ENCODE measurements at regions not wholly inside any gene's neighbourhood (a gene's known extent, or its start where the extent isn't known, plus 50 kb on each side); places are given as distances from the start of the nearest gene placed in this dataset.

DNA sequence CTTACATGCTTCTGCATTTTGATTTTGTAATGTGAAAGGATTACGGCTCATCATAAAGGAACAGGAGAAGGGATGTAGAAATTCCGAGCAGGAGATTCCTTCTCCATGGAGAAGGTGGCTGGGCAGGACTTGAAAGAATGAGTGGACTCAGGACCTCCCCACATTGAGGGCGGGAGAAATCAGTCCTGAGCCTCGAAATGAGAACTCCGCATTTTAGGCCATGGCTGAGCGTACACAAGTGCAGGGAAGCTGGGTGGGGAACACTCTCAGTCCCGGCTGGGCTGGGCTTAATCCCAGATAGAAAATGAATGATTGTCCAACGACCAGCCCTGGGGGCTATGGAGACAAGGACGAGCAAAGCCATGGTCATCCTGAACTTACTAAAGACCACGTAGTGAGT, 402.3 kb upstream of the POU3F1 start:
- Histone ChIP-seq H3K27me3 (ENCODE audit: low read depth, low read length) (no peaks in the 10 kb centered on the region), H3K4me1 (ENCODE audit: control insufficient read depth in 1 of 2, insufficient read depth in 2 of 2, low read length in 2 of 2) (no peaks in the 10 kb centered on the region), H3K9me3 (ENCODE audit: control insufficient read depth in 1 of 2, low read length in 2 of 2) (no peaks in the 10 kb centered on the region), H3K27ac (ENCODE audit: low read length) (no peak overlapping the region), H3K36me3 (ENCODE audit: control insufficient read depth in 1 of 2, insufficient read depth in 2 of 2, low read length in 2 of 2) (no peaks in the 10 kb centered on the region), H3K4me3 (ENCODE audit: low read depth in 1 of 2, low read length in 2 of 2) (no peak overlapping the region)

DNA sequence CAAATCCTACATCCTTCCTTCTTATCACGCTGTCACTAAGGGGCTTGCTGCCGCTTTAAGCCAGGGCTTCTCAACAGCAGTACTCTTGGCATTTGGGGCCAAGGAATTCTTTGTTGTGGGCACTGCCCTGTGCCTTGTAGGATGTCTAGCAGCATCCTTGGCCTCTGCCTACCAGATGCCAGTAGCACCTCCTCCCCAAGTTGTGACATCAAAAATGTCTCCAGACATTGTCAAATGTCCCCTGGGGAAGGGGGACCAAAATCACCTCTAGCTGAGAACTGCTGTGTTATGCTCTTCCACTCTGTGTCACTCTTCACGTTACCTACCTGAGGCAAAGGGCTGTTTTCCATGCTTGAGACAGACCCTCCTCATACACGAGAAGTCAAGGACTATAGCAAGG, 400.3 kb upstream of the POU3F1 start:
- H3K36me3 ChIP-seq (ENCODE audit: control insufficient read depth in 1 of 2, insufficient read depth in 2 of 2, low read length in 2 of 2), result no peaks in the 10 kb centered on the region
- H3K4me3 ChIP-seq (ENCODE audit: low read depth in 1 of 2, low read length in 2 of 2), result no peak overlapping the region
- no peaks in the 10 kb centered on the region for H3K4me1 ChIP-seq (ENCODE audit: control insufficient read depth in 1 of 2, insufficient read depth in 2 of 2, low read length in 2 of 2)
- no peaks in the 10 kb centered on the region for H3K27me3 ChIP-seq (ENCODE audit: low read depth, low read length)
- no peaks in the 10 kb centered on the region for H3K9me3 ChIP-seq (ENCODE audit: control insufficient read depth in 1 of 2, low read length in 2 of 2)
- H3K27ac ChIP-seq (ENCODE audit: low read length), result no peak overlapping the region

DNA sequence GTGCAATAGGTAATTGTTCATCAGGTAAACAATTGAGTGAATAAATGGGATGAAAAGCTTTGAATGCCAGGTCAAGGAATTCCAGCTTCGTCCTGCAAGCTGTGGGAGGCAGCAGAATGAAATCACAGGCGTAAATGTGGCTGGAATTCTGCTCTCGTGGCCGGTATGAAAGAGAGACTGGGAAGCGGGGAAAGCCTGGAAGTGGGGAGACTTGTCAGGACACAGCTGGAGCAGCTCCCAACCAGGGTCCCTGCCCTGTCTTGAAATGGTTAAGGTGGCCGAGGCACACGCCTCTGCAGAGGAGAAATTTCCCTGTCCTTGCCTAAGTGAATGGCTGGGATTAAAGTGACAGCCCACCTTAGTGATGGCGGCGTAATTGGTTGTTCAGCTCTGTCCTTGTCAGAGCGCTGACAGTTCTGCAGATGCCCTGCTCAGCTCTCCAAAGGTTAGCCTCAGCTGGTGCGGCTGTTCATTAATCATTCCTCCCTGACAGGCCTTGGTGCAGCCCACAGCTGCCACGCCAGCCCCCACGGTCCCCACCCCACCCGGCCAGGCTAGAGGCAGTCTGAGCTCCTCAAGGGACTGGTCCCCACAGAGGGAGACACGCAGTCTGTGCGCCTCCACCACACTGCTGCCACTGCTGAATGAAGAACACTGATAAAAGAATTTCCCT, 398.3 kb upstream of the POU3F1 start:
- Histone ChIP-seq H3K4me1 (ENCODE audit: control insufficient read depth in 1 of 2, insufficient read depth in 2 of 2, low read length in 2 of 2) (no peaks in the 10 kb centered on the region), H3K9me3 (ENCODE audit: control insufficient read depth in 1 of 2, low read length in 2 of 2) (peaks cover 0 to 8% of the 10 kb centered on the region in 2 donors), H3K27me3 (ENCODE audit: low read depth, low read length) (no peaks in the 10 kb centered on the region), H3K36me3 (ENCODE audit: control insufficient read depth in 1 of 2, insufficient read depth in 2 of 2, low read length in 2 of 2) (no peaks in the 10 kb centered on the region), H3K27ac (ENCODE audit: low read length) (no peak overlapping the region), H3K4me3 (ENCODE audit: low read depth in 1 of 2, low read length in 2 of 2) (no peak overlapping the region)

DNA sequence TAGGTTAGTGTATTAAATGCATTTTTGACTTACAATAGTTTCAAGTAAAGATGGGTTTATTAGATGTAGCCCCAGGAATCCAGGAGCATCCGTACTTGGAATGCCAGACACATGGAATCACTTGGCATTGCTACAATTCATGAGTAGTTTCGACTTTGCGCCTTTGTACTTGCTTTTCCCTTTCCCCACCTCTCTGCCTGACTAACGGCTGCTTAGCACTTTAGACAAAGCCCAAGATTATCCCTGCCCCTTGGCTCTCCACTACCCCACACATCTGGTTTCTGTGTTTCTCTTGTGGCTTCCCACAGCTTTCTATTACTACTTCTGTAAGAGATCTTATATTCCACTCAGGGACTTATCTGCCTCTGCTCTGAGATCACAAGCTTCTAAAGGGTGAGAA, 397.7 kb upstream of the POU3F1 start:
- no peak overlapping the region for H3K27ac ChIP-seq (ENCODE audit: low read length)
- H3K27me3 ChIP-seq (ENCODE audit: low read depth, low read length), result no peaks in the 10 kb centered on the region
- H3K36me3 ChIP-seq (ENCODE audit: control insufficient read depth in 1 of 2, insufficient read depth in 2 of 2, low read length in 2 of 2), result no peaks in the 10 kb centered on the region
- H3K9me3 ChIP-seq (ENCODE audit: control insufficient read depth in 1 of 2, low read length in 2 of 2), result peaks cover 0 to 8% of the 10 kb centered on the region in 2 donors
- H3K4me3 ChIP-seq (ENCODE audit: low read depth in 1 of 2, low read length in 2 of 2), result no peak overlapping the region
- no peaks in the 10 kb centered on the region for H3K4me1 ChIP-seq (ENCODE audit: control insufficient read depth in 1 of 2, insufficient read depth in 2 of 2, low read length in 2 of 2)

DNA sequence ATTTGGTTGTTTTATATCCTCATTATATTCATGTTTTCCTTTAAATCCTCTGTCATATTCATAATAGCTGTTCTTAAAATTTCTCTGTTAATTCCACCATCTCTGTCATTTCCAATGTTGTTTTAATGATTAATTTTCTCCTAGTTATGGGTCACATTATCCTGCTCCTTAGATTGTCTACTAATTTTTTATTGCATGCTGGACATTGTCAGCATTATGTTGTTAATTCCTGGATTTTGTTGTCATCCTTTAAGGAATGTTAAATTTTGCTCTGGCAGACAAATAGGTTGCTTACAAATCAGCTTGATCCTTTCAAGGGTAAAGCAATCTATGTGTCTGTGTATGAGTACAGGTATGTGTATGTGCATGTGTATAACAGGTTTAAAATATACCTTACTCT, 393.8 kb upstream of the POU3F1 start:
- H3K27me3 ChIP-seq (ENCODE audit: low read depth, low read length), result no peaks in the 10 kb centered on the region
- H3K9me3 ChIP-seq (ENCODE audit: control insufficient read depth in 1 of 2, low read length in 2 of 2), result peaks cover 0 to 8% of the 10 kb centered on the region in 2 donors
- H3K36me3 ChIP-seq (ENCODE audit: control insufficient read depth in 1 of 2, insufficient read depth in 2 of 2, low read length in 2 of 2), result no peaks in the 10 kb centered on the region
- H3K4me3 ChIP-seq (ENCODE audit: low read depth in 1 of 2, low read length in 2 of 2), result no peak overlapping the region
- H3K27ac ChIP-seq (ENCODE audit: low read length), result no peak overlapping the region
- H3K4me1 ChIP-seq (ENCODE audit: control insufficient read depth in 1 of 2, insufficient read depth in 2 of 2, low read length in 2 of 2), result no peaks in the 10 kb centered on the region

DNA sequence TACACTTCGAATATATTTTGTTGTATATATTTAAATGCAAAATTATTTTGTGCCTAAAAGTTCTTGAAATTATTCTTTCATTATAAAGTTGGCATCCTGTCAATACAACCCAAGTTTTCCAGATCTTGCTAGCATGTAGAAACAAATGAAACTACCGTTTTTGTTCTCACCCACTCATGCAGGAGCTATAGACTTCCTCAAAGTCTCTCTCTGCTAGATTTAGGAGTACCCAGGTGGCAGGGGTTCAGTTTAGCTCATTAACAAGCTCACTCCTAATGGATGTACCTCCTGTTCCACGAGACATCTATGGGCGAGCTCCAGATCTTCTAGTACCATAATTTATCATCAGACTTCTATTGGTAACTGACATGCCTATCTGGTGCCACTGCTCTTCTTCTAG, 390.2 kb upstream of the POU3F1 start:
- Histone ChIP-seq H3K4me3 (ENCODE audit: low read depth in 1 of 2, low read length in 2 of 2) (no peak overlapping the region), H3K9me3 (ENCODE audit: control insufficient read depth in 1 of 2, low read length in 2 of 2) (peaks cover 0 to 8% of the 10 kb centered on the region in 2 donors), H3K4me1 (ENCODE audit: control insufficient read depth in 1 of 2, insufficient read depth in 2 of 2, low read length in 2 of 2) (no peaks in the 10 kb centered on the region), H3K36me3 (ENCODE audit: control insufficient read depth in 1 of 2, insufficient read depth in 2 of 2, low read length in 2 of 2) (no peaks in the 10 kb centered on the region), H3K27me3 (ENCODE audit: low read depth, low read length) (no peaks in the 10 kb centered on the region), H3K27ac (ENCODE audit: low read length) (no peak overlapping the region)

DNA sequence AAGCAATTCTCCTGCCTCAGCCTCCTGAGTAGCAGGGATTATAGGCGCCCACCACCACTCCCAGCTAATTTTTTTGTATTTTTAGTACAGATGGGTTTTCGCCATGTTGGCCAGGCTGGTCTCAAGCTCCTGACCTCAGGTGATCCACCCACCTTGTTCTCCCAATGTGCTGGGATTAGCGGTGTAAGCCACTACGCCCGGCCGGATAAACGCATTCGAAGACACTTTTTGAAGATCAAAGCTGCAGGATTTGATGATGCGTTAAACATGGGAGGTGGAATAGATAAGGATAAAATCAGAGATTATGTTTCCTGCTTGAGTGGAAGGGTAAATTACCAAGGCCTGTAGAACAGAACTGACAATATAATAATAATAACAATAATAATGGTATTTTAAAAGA, 389.4 kb upstream of the POU3F1 start:
- H3K9me3 ChIP-seq (ENCODE audit: control insufficient read depth in 1 of 2, low read length in 2 of 2), result peaks cover 0 to 4% of the 10 kb centered on the region in 2 donors
- H3K4me3 ChIP-seq (ENCODE audit: low read depth in 1 of 2, low read length in 2 of 2), result no peak overlapping the region
- H3K27ac ChIP-seq (ENCODE audit: low read length), result no peak overlapping the region
- H3K4me1 ChIP-seq (ENCODE audit: control insufficient read depth in 1 of 2, insufficient read depth in 2 of 2, low read length in 2 of 2), result no peaks in the 10 kb centered on the region
- H3K36me3 ChIP-seq (ENCODE audit: control insufficient read depth in 1 of 2, insufficient read depth in 2 of 2, low read length in 2 of 2), result no peaks in the 10 kb centered on the region
- H3K27me3 ChIP-seq (ENCODE audit: low read depth, low read length), result no peaks in the 10 kb centered on the region

DNA sequence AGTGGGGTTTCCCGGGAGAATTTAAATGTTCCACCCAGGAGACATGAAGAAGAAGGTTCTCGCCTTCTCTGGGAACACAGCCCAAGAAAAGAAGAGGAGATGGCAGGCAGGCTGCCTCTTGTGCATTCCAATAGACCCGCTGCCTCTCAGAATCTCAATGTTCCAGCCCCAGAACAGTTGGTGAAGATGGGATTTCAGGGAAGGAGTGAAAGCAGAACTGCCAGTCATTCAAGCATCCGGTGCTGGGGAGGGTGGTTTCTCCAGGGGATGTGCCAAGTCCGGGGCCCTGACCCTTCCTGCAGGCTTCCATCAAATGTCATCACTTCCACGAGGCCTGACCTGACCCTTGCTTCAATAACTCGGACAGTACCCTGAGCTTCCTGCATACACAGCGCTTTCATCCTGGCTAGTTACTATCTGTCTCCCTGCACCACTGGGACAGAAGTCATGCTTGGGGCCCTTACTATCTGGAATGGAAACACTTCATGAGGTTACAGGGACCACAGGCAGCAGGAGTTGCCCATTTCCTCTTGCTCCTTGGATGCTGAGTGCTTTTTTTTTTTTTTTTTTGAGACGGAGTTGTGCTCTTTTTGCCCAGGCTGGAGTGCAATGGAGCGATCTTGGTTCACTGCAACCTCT, 386.6 kb upstream of the POU3F1 start:
- no peaks in the 10 kb centered on the region for H3K36me3 ChIP-seq (ENCODE audit: control insufficient read depth in 1 of 2, insufficient read depth in 2 of 2, low read length in 2 of 2)
- no peaks in the 10 kb centered on the region for H3K27me3 ChIP-seq (ENCODE audit: low read depth, low read length)
- H3K9me3 ChIP-seq (ENCODE audit: control insufficient read depth in 1 of 2, low read length in 2 of 2), result no peaks in the 10 kb centered on the region
- no peak overlapping the region for H3K4me3 ChIP-seq (ENCODE audit: low read depth in 1 of 2, low read length in 2 of 2)
- no peaks in the 10 kb centered on the region for H3K4me1 ChIP-seq (ENCODE audit: control insufficient read depth in 1 of 2, insufficient read depth in 2 of 2, low read length in 2 of 2)
- no peak overlapping the region for H3K27ac ChIP-seq (ENCODE audit: low read length)

DNA sequence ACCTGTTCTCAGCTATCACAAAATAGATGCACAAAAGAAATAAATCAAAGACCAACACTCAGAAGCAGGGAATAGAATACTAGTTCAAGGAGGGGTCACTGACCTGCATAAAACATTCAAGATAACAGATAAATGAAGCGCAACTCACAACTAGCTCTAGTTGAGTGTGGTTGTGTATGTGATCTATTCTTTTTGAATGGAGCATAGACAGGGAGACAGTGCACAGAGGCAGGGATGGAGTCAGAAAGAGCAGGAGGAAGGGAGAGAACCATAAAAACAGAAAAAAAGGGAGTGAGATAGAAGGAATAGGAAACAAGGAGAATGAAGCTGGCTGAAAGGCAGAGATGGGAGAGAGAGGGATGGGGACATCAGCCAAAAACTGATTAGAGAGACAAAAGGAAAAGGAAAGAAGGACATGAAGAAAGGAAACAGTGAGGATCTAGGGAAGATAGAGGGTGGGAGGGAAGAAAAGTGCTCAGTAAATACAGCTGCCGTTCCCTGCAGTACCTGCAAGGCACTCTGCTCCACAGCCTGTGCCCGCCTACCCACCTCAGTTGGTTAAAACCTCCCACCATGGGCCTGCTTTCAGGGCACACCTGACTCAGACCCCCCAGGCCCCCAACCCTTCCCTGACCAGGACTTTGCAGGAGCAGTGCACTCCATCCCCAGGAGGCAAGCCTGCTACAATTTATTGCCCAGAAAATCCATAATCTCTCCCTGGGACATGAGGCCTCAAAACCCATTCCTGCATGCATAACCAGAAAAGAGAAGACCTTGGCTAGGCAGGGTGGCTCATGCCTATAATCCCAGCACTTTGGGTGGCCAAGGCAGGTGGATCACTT, 385.2 kb upstream of the POU3F1 start:
- Histone ChIP-seq H3K27me3 (ENCODE audit: low read depth, low read length) (no peaks in the 10 kb centered on the region), H3K36me3 (ENCODE audit: control insufficient read depth in 1 of 2, insufficient read depth in 2 of 2, low read length in 2 of 2) (no peaks in the 10 kb centered on the region), H3K4me1 (ENCODE audit: control insufficient read depth in 1 of 2, insufficient read depth in 2 of 2, low read length in 2 of 2) (no peaks in the 10 kb centered on the region), H3K9me3 (ENCODE audit: control insufficient read depth in 1 of 2, low read length in 2 of 2) (no peaks in the 10 kb centered on the region), H3K27ac (ENCODE audit: low read length) (no peak overlapping the region), H3K4me3 (ENCODE audit: low read depth in 1 of 2, low read length in 2 of 2) (no peak overlapping the region)

DNA sequence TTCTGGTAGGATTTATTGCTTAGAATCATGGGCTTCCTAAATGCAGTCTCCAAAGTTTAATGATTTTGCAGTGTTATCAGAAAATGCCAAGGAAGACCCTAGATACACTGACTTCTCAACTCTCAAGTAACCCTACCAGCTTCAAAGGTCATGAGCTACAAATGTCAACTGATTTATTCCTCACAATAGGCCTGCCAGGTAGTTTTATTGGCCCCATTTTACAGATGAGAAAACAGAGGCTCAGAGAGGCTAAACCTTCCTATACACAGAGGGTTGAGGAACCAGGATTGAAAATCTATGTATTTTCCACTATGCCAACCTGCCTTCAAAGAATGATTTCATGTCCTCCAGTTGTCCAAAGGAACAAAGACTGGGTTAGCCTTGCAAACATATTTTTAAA, 384.4 kb upstream of the POU3F1 start:
- H3K27me3 ChIP-seq (ENCODE audit: low read depth, low read length), result no peaks in the 10 kb centered on the region
- no peaks in the 10 kb centered on the region for H3K4me1 ChIP-seq (ENCODE audit: control insufficient read depth in 1 of 2, insufficient read depth in 2 of 2, low read length in 2 of 2)
- no peaks in the 10 kb centered on the region for H3K36me3 ChIP-seq (ENCODE audit: control insufficient read depth in 1 of 2, insufficient read depth in 2 of 2, low read length in 2 of 2)
- no peak overlapping the region for H3K4me3 ChIP-seq (ENCODE audit: low read depth in 1 of 2, low read length in 2 of 2)
- H3K9me3 ChIP-seq (ENCODE audit: control insufficient read depth in 1 of 2, low read length in 2 of 2), result no peaks in the 10 kb centered on the region
- no peak overlapping the region for H3K27ac ChIP-seq (ENCODE audit: low read length)

DNA sequence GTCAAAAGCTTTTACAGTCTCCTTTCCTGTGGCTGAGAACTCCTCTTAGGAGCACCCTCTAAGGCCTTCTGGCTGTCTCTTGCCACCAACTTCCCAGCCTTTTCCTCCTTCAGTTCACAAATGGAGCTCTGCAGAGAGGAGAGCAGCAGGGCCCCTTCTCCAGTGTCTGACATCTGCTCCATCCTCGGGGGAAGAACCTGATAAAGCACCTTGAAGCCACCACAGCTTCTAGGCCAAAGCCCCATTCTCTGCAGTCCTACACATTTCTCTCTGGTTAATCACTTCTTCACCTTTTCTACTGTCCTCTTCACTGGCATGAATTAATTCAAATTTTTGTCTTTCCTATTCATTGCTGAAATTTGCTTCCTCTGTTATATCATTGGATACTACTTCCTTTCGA, 378.1 kb upstream of the POU3F1 start:
- Histone ChIP-seq H3K36me3 (ENCODE audit: control insufficient read depth in 1 of 2, insufficient read depth in 2 of 2, low read length in 2 of 2) (no peaks in the 10 kb centered on the region), H3K9me3 (ENCODE audit: control insufficient read depth in 1 of 2, low read length in 2 of 2) (no peaks in the 10 kb centered on the region)

More for the DNA sequence above, 378.1 kb upstream of the POU3F1 start:
- no peaks in the 10 kb centered on the region for H3K4me1 ChIP-seq (ENCODE audit: control insufficient read depth in 1 of 2, insufficient read depth in 2 of 2, low read length in 2 of 2)
- no peak overlapping the region for H3K27ac ChIP-seq (ENCODE audit: low read length)
- no peaks in the 10 kb centered on the region for H3K27me3 ChIP-seq (ENCODE audit: low read depth, low read length)
- no peak overlapping the region for H3K4me3 ChIP-seq (ENCODE audit: low read depth in 1 of 2, low read length in 2 of 2)
